ENCODE measurements at regions not wholly inside any gene's neighbourhood (a gene's known extent, or its start where the extent isn't known, plus 50 kb on each side); places are given as distances from the start of the nearest gene placed in this dataset.

- TF ChIP-seq CTCF (IDR thresholded peaks at IDR 0.05) (no peak), EZH2phosphoT487 (IDR thresholded peaks at IDR 0.05) (no peak), EZH2 (IDR thresholded peaks at IDR 0.05) (no peak)
These were observed 158.6 kb upstream of the DLX2 start for GRCh38 chr2:172261292-172261691.

Data from neural progenitor cell (in vitro differentiated cells).